ENCODE measurements at regions not wholly inside any gene's neighbourhood (a gene's known extent, or its start where the extent isn't known, plus 50 kb on each side); places are given as distances from the start of the nearest gene placed in this dataset.

DNA sequence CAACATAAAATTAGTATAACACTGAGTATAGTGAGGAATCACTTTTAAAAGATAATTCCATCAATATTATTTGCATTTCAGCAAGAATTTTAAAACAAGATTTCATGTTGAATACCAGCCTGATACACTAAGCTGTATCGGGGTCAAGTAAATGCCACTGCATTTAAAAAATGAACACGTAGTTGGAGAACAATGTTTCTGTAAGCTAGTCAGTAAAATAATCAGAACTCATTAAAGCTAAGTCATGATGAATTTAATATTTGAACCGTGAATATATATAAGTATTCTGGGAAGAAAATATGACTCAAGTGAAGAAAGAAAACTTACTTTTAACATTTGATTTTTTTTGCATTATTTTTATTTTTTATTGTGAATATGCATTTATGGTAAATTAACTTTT, 611.0 kb upstream of the PABPC4L start:
- TF ChIP-seq CTCF (IDR thresholded peaks at IDR 0.05) (no peak), POLR2A (IDR thresholded peaks at IDR 0.05) (no peak)
